ENCODE measurements at regions not wholly inside any gene's neighbourhood (a gene's known extent, or its start where the extent isn't known, plus 50 kb on each side); places are given as distances from the start of the nearest gene placed in this dataset.

DNA sequence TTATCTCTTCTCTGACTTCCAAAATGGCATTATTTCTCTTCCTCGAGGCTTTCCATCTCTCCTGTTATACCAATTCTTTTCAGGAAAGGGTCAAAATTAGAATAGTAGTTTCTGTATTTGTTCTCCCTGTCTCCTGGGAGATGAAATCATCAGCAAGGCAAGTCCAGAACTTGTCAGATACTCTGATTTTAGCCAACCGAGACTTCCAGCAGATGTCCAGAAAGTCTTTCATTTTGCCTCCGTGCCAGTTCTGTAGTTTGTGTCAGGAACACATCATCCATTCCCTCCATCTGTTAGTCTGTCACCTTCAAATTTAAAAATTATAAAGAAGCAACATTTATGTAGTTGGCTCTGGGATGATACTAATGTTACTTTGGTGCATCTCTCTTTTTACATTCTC lies 275.7 kb downstream of the CCDC59 start:
- DNase-seq = no peak
- Histone ChIP-seq H3K27ac (no peak overlapping the region), H3K27me3 (no peaks in the 10 kb centered on the region), H3K4me3 (no peak overlapping the region), H3K4me1 (replicated peaks in 1 of 2) (no peaks in the 10 kb centered on the region), H3K9me3 (replicated peaks in 1 of 3) (peaks cover 0 to 6% (median 4%) of the 10 kb centered on the region in 3 donors), H3K36me3 (replicated peaks in 1 of 2) (no peaks in the 10 kb centered on the region)
- intact Hi-C loops (cut with DNase I) = no loop called here
- no peak for TF ChIP-seq POLR2A (IDR thresholded peaks at IDR 0.05)
- TF ChIP-seq, protein P1, sequence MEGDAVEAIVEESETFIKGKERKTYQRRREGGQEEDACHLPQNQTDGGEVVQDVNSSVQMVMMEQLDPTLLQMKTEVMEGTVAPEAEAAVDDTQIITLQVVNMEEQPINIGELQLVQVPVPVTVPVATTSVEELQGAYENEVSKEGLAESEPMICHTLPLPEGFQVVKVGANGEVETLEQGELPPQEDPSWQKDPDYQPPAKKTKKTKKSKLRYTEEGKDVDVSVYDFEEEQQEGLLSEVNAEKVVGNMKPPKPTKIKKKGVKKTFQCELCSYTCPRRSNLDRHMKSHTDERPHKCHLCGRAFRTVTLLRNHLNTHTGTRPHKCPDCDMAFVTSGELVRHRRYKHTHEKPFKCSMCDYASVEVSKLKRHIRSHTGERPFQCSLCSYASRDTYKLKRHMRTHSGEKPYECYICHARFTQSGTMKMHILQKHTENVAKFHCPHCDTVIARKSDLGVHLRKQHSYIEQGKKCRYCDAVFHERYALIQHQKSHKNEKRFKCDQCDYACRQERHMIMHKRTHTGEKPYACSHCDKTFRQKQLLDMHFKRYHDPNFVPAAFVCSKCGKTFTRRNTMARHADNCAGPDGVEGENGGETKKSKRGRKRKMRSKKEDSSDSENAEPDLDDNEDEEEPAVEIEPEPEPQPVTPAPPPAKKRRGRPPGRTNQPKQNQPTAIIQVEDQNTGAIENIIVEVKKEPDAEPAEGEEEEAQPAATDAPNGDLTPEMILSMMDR (IDR thresholded peaks at IDR 0.05) = no peak
- WGBS, 4 donors = 41 to 72% (median 61%) methylated on average over 3 of the region's 3 CpGs

DNA sequence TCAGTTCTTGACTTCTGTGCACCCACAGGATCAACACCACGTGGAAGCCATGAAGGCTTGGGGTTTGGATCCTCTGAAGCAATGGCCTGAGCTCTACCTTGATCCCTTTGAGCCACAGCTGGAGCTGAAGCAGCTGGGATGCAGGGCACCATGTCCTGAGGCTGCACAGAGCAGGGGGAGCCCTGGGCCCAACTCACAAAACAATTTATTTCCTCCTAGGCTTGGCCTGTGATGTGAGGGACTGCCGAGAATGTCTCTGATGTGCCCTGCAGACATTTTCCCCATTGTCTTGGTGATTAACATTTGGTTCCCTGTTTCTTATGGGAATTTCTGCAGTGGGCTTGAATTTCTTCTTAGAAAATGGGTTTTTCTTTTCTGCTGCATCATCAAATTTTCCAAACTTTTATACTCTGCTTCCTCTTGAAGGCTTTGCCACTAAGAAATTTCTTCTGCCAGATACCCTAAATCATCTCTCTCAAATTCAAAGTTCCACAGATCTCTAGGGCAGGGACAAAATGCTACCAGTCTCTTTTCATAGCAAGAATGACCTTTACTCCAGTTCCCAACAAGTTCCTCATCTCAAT lies 288.2 kb downstream of the CCDC59 start:
- 42 to 60% (median 51%) methylated on average over 1 to 2 of the region's 2 CpGs for WGBS, 4 donors
- no peaks in the 10 kb centered on the region for H3K4me1 ChIP-seq (replicated peaks in 1 of 2)
- no peaks in the 10 kb centered on the region for H3K9me3 ChIP-seq (replicated peaks in 1 of 3)
- TF ChIP-seq, protein P1 (IDR thresholded peaks at IDR 0.05) = no peak
- TF ChIP-seq POLR2A (IDR thresholded peaks at IDR 0.05) = no peak
- intact Hi-C loops (cut with DNase I) = no loop called here
- DNase-seq = no peak
- no peaks in the 10 kb centered on the region for H3K36me3 ChIP-seq (replicated peaks in 1 of 2)
- no peaks in the 10 kb centered on the region for H3K27me3 ChIP-seq
- no peak overlapping the region for H3K27ac ChIP-seq
- H3K4me3 ChIP-seq = no peak overlapping the region

DNA sequence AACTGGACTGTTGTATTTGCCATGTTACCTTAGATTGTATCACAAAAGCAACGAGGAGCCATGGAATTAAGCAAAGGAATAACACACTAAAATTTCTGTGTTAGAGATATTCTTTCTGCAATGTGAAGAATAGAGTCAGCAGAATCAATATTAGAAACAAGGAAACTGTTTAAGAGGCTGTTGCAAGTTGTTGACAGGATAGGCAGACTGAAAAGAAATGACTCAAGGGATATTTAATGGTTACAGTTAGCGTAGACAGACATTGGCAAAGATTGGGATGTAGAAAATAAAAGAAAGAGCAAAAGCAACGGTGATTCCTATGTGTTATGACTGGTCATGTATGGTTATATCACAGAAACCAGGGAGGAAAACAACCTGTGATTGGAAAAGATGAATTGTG lies 299.0 kb upstream of the PPFIA2 start:
- H3K9me3 ChIP-seq (replicated peaks in 1 of 3) = no peaks in the 10 kb centered on the region
- 33 to 59% (median 56%) methylated on average over 3 of the region's 3 CpGs for WGBS, 4 donors
- no peaks in the 10 kb centered on the region for H3K36me3 ChIP-seq (replicated peaks in 1 of 2)
- no peaks in the 10 kb centered on the region for H3K4me1 ChIP-seq (replicated peaks in 1 of 2)
- no peaks in the 10 kb centered on the region for H3K27me3 ChIP-seq
- TF ChIP-seq, protein P1 (IDR thresholded peaks at IDR 0.05) = no peak
- TF ChIP-seq POLR2A (IDR thresholded peaks at IDR 0.05) = no peak
- H3K27ac ChIP-seq = no peak overlapping the region
- no peak for DNase-seq
- no peak overlapping the region for H3K4me3 ChIP-seq
- intact Hi-C loops (cut with DNase I) = no loop called here

DNA sequence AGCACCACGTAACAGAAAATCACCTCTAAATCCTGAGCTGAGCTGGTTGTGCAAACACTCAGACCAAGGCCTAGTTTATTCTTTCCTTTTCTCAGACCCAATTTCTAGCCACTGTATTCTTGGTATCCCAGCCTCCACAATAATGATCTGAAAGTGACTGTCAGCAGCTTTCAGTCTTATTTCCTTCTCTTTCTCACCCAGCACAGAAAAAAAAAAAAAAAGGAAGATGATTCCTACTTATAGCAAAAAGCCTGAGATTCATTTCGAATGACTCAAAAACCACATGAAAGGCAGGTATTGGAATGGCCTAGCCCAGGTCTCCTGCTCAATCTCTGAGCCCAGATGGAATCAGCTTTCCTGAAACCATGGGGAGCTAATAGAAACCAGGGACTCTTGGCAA lies 298.6 kb upstream of the PPFIA2 start:
- Histone ChIP-seq H3K4me3 (no peak overlapping the region), H3K9me3 (replicated peaks in 1 of 3) (no peaks in the 10 kb centered on the region), H3K27me3 (no peaks in the 10 kb centered on the region), H3K36me3 (replicated peaks in 1 of 2) (no peaks in the 10 kb centered on the region), H3K27ac (no peak overlapping the region), H3K4me1 (replicated peaks in 1 of 2) (no peaks in the 10 kb centered on the region)
- no peak for TF ChIP-seq POLR2A (IDR thresholded peaks at IDR 0.05)
- TF ChIP-seq, protein P1 (IDR thresholded peaks at IDR 0.05) = no peak
- 41 to 51% (median 47%) methylated on average over 2 of the region's 2 CpGs for WGBS, 4 donors
- no peak for DNase-seq
- intact Hi-C loops (cut with DNase I) = no loop called here

Data from adrenal gland (tissue), 9 donors.